H1 (cell line): ENCODE measurements at regions not wholly inside any gene's neighbourhood (a gene's known extent, or its start where the extent isn't known, plus 50 kb on each side); places are given as distances from the start of the nearest gene placed in this dataset.

Source experiments
- CBX8 ChIP-seq: fragments of 300-800, 300-1000 bp; sonication (generic); IDR thresholded peaks from 2 replicates; pipeline ENCODE4 v1.7.1; 2016; ENCODE audit warnings: low read depth, low read length, borderline replicate concordance
- CEBPB ChIP-seq: IDR thresholded peaks from 2 replicates; pipeline ENCODE4 v1.6.1; 2012; ENCODE audit warnings: low read depth, low read length
- CHD2 ChIP-seq: IDR thresholded peaks from 2 replicates; pipeline ENCODE4 v1.6.1; 2012; ENCODE audit warnings: low read length, improper control_type of control experiment
- GABPA ChIP-seq: IDR thresholded peaks from 2 replicates; pipeline ENCODE4 v1.6.1; 2011; ENCODE audit warnings: mild to moderate bottlenecking, low read length, moderate library complexity, borderline replicate concordance; ENCODE audit not compliant: insufficient read depth
- KDM1A ChIP-seq: fragments of 200-600, 300-600 bp; sonication (generic); IDR thresholded peaks from 2 replicates; pipeline ENCODE4 v1.7.1; 2016; ENCODE audit warnings: mild to moderate bottlenecking, low read length, borderline replicate concordance
- NANOG ChIP-seq: IDR thresholded peaks from 2 replicates; pipeline ENCODE4 v1.6.1; 2011; ENCODE audit warnings: low read length, low read depth, mild to moderate bottlenecking, inconsistent platforms; ENCODE audit not compliant: insufficient read depth, poor library complexity, severe bottlenecking
- RAD21 ChIP-seq, 2 experiments: IDR thresholded peaks in 1 of 2; conservative IDR thresholded peaks in 1 of 2; 2 replicates each; pipeline ENCODE4 v1.6.1; 2011; ENCODE audit warnings: low read depth in 2 of 2, low read length in 2 of 2, improper control_type of control experiment in 1 of 2, inconsistent platforms in 1 of 2, mild to moderate bottlenecking in 1 of 2, moderate library complexity in 1 of 2
- RFX5 ChIP-seq: IDR thresholded peaks from 2 replicates; pipeline ENCODE4 v1.6.1; 2011; ENCODE audit warnings: low read depth, low read length, improper control_type of control experiment, borderline replicate concordance
- RNF2 ChIP-seq: fragments of 200-900, 300-1000 bp; sonication (generic); IDR thresholded peaks from 2 replicates; pipeline ENCODE4 v1.7.1; 2016; ENCODE audit warnings: borderline replicate concordance, low read depth, mild to moderate bottlenecking, antibody characterized with exemption, low read length; ENCODE audit not compliant: poor library complexity, severe bottlenecking; ENCODE audit errors: missing control alignments
- RXRA ChIP-seq: IDR thresholded peaks from 2 replicates; pipeline ENCODE4 v1.6.1; 2011; ENCODE audit warnings: low read depth, mild to moderate bottlenecking, low read length, moderate library complexity; ENCODE audit not compliant: insufficient read depth
- SIRT6 ChIP-seq: IDR thresholded peaks from one replicate; pipeline ENCODE4 v1.7.1; 2012; ENCODE audit warnings: low read length, inconsistent platforms
- SIX5 ChIP-seq: IDR thresholded peaks from 2 replicates; pipeline ENCODE4 v1.6.1; 2011; ENCODE audit warnings: mild to moderate bottlenecking, low read depth, low read length
- SP4 ChIP-seq: IDR thresholded peaks from 2 replicates; pipeline ENCODE4 v1.6.1; 2012; ENCODE audit warnings: low read length, inconsistent platforms
- TAF7 ChIP-seq: optimal IDR thresholded peaks from 2 replicates; pipeline ENCODE3; 2011; ENCODE audit warnings: low read depth, mild to moderate bottlenecking, inconsistent platforms, low read length, moderate library complexity, borderline replicate concordance
- TBP ChIP-seq: IDR thresholded peaks from 2 replicates; pipeline ENCODE4 v1.6.1; 2011; ENCODE audit warnings: low read depth, low read length, improper control_type of control experiment
- TF ChIP-seq, protein P1 (sequence below): IDR thresholded peaks from 2 replicates; pipeline ENCODE4 v1.6.1; 2012; ENCODE audit warnings: low read length, inconsistent platforms

DNA sequence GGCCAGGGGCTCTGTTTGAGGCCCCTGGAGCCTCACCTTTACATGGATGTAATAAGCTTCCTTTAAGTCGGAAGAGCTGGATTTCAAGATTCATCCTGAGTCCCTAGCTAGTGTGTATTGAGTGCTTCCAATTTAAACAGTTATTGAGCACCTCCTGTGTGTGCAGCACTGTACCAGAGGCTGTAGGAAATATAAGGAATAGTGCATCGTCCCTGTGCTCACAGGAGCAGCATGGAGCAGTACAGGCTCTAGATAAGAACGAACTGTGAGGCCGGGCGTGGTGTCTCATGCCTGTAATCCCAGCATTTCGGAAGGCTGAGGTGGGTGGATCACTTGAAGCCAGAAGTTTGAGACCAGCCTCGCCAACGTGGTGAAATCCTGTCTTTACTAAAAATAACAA lies 65.8 kb upstream of the METAP2 start (continued):
- TF ChIP-seq RFX5 (no peak), RNF2 (no peak), CEBPB (no peak), SIRT6 (no peak), TAF7 (no peak), NANOG (no peak), CHD2 (no peak), RXRA (no peak), SIX5 (no peak), GABPA (no peak), TBP (no peak), CBX8 (no peak), SP4 (no peak), KDM1A (no peak), RAD21 (IDR thresholded peaks at IDR 0.05 in 1 of 2, conservative IDR thresholded peaks at IDR 0.05 in 1 of 2; ENCODE audit: low read depth in 2 of 2, low read length in 2 of 2) (no peak)
- TF ChIP-seq, protein P1, sequence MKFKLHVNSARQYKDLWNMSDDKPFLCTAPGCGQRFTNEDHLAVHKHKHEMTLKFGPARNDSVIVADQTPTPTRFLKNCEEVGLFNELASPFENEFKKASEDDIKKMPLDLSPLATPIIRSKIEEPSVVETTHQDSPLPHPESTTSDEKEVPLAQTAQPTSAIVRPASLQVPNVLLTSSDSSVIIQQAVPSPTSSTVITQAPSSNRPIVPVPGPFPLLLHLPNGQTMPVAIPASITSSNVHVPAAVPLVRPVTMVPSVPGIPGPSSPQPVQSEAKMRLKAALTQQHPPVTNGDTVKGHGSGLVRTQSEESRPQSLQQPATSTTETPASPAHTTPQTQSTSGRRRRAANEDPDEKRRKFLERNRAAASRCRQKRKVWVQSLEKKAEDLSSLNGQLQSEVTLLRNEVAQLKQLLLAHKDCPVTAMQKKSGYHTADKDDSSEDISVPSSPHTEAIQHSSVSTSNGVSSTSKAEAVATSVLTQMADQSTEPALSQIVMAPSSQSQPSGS, result no peak
